Stimulated activated CD8-positive, alpha-beta memory T cell treated with anti-CD3 and anti-CD28 coated beads, Interleukin-4, amount 100 ng/mL, for 24 hours (primary cell): ENCODE measurements at regions not wholly inside any gene's neighbourhood (a gene's known extent, or its start where the extent isn't known, plus 50 kb on each side); places are given as distances from the start of the nearest gene placed in this dataset.

ENCODE experiments used
- DNase-seq: peaks from one replicate; pipeline ENCODE4 v3.0.0-alpha.2; 2020; ENCODE audit warnings: low read depth

DNA sequence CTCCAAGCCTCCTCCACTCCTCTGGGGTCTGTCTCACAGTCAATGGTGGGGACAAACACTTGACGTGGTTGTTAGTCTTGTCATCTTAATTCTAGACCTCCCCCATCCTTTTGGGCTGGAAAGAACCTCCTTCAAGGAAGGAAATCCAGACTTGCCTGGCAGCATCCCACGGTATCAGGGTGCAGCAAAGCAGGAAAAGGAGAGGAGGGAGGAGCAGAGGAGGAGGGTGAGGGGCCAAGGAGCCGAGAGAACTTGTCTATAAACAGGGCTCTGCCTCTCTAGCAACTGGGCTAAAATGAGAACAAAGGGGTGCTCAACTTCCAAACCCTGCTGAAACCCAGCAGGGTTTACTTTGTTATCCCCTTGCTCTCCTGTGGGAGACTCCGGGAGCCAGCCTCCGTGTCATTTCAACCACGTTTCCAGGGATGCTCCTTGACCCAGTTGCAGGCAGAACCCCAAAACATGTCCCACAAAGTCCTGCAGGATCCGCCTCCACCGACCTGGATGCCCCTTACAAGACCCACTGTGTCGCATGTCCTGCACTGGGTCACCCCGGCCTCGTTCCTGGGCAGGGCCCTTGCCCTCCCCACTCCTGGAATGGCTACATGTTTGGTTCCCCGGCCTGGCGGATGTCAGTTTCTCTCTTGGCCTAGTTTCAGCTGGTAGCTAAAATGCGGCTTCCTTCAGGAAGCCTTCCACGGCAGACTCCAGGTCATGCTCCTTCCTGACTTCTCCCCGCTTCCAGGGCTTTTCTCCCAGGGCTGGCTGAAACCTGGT is 69.7 kb upstream of the MGMT start:
- DNase-seq: no peak

DNA sequence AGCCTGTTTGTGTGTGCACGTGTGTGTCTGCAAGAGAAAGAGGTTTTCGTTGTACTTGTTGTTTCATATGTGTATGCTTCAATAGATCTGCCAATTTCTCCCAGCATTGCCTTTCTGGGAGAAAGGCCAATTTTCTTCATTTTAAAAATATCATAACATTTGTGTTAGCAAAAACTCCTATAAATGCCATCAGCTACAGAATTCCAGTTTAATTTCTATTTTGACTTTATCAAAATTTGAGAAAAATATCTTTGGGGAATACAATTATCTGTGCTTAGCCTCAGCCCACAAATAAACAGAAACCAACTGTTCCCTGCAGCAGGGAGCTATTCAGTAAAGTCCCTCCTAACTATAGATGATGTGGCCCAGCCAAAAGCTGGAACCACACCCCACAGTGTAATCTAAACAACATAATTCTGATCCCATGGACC is 68.3 kb upstream of the MGMT start:
- no peak for DNase-seq

GRCh38 chr10:129400426-129400825 is 66.6 kb upstream of the MGMT start:
- no peak for DNase-seq

GRCh38 chr10:129402459-129402858 is 64.6 kb upstream of the MGMT start:
- no peak for DNase-seq

DNA sequence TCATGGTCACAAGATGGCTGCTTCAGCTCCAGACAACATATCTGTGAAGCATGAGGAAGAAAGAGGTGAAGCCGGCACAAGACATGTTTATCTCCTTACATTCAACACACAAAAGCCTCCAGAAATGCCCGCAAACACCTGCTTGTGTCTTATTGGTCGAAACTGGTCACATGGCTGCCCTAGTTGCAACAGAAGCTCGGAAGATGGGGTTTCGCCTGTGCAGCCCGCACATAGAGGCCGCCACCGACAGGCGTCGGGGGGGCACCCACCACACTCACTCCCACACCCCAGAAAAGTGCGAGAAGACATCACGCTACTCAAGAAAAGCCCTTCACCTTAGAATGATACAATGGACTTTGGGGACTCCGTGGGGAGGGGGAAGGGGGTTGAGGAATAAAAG is 63.0 kb upstream of the MGMT start:
- no peak for DNase-seq

GRCh38 chr10:129405389-129405788 is 61.7 kb upstream of the MGMT start:
- DNase-seq: no peak

DNA sequence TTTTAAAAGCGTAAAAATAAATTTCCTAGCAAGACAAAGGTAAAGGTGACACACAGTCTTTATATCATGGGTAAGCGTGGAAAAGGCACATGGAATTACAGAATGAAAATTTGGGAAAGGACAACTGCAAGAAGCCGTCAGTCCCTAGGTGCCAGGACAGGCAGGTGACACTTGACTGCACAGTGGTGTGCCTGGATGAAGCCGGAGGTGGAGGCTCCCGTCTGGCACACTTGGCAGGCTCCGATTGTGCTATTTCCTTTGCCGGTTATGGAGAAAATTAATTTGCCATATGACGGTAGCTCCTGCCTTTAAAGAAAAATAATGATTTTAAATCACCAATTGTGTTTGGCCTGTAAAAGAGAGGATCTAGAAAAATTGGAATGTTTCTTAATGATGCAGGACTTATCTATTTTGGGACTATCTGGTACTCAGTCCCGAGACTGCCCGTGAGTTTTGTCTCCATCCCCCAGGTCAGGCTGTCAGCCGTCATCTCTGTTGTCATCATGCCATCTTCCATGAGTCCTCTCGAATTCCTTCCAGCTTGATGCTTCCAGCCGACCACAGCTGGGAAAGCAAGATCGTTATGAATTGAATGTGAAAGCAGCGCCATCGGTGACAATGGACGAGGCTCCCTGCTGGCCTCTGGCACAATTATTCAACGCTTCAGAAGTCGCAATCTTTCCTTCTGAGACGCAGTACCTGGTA is 56.2 kb upstream of the MGMT start:
- DNase-seq: no peak

DNA sequence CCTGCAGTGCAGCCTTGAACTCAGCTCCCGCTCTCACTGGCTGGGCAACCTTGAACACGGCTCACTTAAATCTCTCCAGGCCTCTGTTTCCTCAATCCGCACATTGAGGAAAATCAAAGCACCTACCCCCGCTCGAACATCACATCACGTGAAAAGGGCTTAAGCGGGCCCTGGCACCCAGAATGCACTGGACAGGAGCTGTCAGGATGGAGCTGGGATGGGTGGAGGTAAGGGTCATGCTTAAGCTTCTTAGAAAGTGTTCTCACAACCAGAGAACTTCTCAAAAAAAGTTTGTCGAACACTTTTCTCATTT is 55.7 kb upstream of the MGMT start:
- no peak for DNase-seq

- DNase-seq: no peak
These were observed 55.3 kb upstream of the MGMT start for GRCh38 chr10:129411772-129412171.

DNA sequence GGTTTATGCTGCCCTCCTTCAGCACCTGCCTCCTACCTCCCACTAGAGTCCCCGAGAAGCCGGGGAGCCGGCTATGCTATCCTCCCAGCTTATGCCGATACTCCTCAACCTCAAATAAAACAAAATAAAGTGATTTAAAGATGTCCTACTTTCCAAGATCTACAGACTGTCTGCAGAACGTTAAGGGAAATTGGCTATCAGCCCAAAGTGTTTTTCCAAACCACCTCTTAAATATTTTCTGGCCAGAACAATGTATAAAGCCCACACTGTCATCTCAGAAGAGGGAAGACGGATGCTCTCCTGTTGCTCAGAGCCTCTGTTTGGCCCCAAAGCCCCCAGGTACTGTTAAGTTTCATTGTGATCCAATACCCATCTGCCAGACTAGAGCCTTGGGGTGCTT is 54.0 kb upstream of the MGMT start:
- DNase-seq: no peak

DNA sequence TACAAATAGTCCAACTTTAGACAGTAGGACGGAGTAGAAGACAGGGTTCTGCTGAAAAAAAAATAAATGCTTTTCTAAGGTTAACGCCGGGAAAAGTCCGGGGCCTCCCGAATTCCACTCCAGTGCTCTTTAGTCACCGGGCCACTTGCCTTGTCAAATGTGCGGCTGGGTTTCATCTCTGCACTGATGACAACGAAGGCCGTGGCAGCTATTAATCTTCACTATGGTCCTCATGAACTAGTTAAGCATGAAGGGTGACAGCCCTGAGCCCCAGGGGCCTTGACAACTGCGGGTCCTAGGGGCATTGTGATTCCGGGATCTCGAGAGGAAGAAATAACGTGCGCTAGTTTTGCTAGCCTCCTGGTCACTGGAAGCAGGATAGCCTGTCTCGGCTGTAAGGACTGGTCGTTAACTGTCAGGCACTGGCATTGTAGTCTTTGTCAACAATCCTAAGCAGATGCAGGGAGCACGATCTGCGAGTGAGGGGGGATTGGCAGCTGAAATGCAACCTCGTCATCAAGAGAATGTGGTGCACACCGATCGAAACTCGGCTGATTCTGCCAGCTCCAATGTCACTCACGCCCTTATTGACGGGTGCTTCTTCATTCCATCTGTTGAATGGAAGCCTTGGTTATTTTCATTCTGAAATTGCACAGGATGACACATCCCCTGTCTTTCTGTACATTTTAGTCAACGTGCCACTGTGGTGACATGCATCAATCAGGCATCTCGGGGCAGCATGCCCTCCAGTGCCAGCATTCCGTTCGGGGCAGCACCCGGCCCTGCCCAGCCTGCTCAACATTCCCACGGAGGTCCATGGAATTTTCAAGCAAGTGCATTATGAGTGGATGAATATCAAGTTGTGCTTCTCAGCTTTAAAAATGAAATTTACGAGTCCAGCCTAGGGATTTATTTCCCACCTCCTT is 51.6 kb upstream of the MGMT start:
- no peak for DNase-seq

- no peak for DNase-seq
These were observed 50.9 kb upstream of the MGMT start for GRCh38 chr10:129416155-129416554.

GRCh38 chr10:129416956-129417765 is 49.9 kb upstream of the MGMT start:
- DNase-seq: no peak
